NCI-H1092 (cell line): ENCODE measurements at regions not wholly inside any gene's neighbourhood (a gene's known extent, or its start where the extent isn't known, plus 50 kb on each side); places are given as distances from the start of the nearest gene placed in this dataset.
A peak's percentile ranks its signal among the peaks of the same experiment; 100 is the strongest.
"Not testable (repeated sequence)": the region's sequence is repeated elsewhere in the genome, so short reads cannot be mapped to it uniquely, and the experiment has no call there.

Experiments
- DNase-seq: peaks from one replicate; lab custom pipeline; 2025; lab: John Stamatoyannopoulos, UW

DNA sequence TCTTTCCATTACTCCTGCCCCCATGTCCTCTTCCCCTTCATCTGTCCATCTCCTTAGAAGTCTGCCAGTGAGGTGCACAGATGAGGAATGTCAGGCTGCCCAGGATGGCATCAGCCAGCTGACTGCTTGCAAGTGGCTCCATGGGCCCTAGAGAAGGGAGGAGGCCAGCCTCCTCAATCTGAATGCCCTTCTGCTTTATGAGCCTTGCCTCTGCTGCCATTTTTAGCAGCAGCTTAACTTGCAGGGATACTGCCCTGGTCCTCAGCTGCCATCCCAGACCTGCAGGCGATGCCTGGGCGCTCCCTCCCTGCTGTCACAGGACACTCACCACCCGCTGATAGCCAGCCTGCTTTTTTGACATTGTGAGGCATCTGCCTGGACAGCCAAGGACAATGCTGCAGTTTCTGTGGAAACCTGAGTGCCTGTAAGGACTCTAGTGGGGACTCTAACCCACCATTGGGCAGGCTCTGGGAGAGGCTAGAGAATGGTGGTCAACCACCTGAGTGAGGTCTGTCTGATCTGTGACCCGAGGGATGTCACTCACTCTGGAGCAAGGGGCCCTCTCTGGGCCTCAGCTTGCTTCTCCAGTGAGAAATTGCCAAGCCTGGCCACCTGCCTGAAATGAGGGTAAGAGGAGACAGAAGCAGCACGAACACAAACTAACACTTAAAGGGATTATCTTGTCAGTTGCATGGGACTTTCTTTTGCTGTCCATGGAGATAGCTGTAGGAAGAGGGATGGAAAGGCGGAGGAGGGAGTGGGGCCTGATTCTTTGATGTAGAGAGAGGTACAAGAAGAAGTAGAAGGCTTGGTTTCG lies 185.0 kb downstream of the MIS18A start:
- DNase-seq, result no peak

DNA sequence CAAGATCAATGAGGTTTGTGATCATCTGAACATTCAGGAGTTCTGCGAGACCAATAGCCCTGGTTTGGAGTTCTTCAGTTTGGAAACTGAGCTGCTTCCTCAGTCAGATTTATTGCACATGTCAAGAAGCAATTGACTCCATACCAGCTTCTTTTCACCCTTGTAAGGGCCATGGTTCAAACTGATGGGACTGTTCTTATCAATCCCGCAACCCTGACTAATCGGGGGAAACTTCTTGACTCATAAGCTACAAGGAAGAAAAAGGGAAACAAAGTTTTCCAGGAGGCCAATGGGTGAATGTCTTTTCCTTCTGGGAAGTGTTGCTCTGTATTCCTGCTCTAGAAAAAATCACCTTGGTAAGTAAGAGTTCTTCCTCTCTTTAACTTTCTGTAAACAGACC lies 187.9 kb downstream of the MIS18A start:
- DNase-seq, result no peak

DNA sequence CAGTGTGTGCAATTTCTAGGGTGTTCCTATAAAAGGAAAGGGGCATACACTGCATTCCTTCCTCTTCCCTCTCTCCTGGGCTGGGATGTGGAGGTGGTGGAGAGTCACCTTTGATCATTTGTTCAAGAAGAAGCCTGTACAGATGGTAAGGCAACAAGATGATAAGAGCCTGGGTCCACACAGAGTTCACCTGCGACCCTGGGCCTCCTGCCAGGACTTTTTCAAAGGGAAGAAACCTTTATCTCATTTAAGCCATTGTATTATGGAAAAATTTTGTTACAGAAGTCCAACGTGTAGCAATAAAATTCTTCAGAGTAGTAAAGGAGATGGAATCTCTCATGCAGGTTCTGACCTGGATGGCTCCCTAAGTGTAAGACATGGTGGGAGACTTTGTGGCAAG lies 189.1 kb downstream of the MIS18A start:
- no peak for DNase-seq

DNA sequence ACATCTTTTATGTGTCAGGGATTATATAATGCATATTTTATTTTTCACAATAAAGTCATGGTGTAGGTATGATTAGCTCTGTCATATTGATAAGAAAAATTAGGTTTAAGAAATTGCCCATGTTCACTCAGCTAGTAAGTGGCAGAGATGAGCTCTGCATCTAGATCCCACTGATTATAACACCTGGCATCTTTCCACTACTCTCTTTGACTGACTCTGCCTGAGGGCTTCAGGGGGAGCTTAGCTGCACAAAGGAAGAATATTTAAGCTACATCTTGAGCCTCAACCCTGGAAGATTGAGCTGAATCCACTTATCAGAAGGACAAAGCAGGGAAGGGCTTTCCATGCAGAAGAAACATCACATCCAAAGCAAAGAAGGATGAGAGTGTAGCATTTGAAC lies 190.4 kb downstream of the MIS18A start:
- no peak for DNase-seq

DNA sequence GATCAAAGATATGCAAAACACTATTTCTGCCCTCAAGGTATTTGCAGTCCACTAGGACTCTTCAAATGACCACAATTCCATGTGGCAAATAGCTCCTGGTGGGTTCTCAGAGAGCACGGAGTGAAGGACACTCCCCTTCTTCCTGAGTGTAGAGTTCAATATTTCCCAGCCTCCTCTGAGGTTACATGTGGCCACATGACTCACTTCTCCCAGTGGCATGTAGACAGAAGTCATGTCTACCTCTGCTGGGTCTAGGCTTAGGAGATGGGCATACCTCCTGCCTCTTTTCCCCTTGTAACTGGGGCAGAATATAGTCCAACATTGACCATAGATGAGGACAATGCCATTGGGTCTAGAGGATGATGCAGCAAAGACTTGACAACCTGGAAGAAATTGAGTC lies 191.4 kb downstream of the MIS18A start:
- DNase-seq, result no peak

DNA sequence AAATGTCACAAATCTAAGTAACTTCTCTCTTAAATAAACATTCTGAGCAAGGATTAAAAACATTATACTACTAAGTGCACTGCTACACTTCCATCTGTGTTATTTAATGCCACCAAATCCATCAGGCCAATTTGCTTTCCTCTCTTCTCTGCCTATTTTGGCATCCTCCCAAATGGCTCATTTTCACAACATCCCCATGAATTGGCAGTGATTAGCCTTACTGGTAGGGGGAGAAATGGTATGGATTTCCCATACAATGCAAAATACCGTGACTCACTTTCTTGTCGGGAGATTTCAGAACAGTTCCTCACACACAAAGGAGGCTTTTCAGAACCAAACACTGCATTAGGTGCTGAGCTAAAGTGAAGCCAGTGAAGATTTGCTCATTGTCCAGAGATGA lies 195.7 kb downstream of the MIS18A start:
- peak; percentile 87 for DNase-seq

DNA sequence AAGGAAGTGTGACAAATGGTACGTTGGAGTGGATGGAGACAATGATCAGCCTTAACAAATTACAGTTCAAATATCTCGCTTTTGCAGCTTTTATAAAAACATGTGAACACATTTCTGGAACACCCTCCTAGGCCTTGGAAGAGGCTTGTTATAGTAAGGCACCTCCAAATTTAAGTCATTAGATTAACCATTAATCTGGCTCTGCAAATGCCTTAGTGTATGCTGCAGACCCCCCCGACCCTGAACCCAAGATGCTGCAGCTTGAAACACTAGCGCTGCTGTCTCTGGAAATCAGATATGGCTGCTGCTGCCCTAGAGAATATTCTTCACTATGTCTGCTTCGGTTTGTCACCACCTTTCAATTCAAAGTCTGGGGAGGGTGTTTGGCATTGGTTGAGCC lies 196.4 kb downstream of the MIS18A start:
- no peak for DNase-seq

DNA sequence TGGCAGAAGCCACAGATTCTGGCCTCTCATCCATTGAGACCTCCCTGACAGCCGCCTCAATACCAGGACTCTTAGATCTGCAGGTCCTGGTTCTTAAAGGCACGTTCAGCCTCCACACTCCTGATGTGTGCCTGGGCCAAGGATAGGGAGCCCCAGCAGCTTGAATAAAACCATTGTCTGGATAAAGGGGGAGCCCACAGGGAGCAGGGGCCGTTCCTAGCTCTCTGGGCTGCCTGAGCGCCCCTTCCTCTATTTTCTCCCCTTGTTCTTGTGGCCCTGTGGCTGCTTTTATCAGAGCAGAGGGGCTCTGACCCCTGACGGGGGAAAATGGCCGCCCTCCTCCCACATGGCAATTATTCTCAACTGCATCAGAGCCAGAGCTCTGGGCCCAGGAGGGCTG lies 200.8 kb downstream of the HUNK start:
- DNase-seq, result no peak

DNA sequence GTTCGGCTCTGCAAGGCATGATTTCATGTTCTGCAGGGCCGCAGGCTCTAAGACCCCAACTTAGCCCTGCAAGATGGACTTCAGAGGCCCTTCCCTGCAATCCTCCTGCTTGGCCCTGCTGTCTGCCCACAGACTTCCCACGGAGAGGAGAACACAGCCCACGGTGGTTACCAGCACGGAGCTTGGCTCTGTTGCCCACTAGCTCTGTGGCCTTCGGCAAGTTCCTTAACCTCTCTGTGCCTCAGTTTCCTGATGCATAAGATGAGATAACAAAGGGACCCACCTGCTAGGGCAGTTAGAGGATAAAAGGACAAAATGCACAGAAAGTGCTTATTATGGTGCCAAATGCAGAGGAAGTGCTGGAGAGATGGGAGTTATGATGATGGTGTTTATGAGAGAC lies 200.4 kb downstream of the HUNK start:
- no peak for DNase-seq

DNA sequence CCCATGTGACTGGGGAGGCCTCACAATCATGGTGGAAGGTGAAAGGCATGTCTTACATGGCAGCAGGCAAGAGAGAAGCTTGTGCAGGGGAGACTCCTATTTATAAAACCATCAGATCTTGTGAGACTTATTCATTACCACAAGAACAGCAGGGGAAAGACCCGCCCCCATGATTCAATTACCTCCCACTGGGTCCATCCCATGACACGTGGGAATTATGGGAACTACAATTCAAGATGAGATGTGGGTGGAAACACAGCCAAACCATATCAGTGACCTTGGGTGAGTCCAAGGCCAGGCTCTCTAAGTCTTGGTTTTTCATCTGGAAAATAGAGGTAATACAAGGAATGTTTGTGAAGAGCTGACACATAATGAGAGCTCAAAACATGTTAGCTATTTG lies 198.8 kb downstream of the HUNK start:
- DNase-seq, result not testable (repeated sequence)

DNA sequence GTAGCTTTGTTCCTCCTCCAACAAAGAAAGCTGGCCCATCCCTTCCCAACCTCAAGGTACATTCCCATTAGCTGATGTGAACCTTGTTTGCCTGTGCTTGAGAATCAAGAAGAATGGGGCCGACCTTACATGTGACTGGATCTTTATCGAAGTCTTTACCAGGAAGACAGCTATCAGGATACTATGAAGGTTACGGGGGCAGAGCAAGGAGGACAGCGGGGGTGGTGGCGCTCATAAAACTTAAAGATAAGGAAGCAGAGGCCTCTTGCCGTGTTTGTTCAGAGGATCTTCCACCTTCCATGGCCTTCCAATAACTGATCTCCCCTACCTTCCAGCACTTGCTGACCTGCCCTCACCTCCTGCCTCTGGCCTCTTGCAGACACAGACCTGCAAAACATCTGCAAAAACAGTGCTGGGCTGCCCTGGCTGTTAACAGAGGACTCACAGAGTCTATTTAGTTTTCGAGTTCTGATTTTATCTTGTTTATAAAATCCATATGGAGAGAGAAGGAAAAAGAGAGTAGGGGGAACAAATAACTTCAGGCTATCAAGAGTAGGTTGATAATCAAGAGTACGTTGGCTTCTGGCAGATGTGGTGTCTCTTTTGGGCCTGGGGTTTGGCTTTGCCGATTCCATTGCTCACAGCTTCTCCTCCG lies 198.0 kb downstream of the HUNK start:
- DNase-seq, result no peak

DNA sequence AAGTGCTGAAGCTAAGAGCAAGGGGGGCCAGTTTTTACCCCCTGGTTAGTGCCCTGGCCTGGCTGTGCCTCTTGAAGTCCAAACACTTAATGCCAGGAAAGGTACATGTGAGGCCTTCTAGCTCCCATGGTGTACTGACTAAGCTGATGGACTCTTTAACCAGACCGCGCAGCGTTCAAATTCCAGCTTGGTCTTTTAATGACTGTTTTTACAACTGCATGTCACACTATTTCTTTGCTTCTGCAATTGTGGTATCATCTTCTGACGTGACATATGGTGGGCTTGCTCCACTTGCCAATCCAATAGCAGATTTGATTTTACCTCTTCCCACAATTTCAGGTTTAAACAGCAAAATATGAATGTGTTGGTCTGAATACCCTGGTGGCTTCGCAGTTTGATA lies 197.3 kb downstream of the HUNK start:
- no peak for DNase-seq

DNA sequence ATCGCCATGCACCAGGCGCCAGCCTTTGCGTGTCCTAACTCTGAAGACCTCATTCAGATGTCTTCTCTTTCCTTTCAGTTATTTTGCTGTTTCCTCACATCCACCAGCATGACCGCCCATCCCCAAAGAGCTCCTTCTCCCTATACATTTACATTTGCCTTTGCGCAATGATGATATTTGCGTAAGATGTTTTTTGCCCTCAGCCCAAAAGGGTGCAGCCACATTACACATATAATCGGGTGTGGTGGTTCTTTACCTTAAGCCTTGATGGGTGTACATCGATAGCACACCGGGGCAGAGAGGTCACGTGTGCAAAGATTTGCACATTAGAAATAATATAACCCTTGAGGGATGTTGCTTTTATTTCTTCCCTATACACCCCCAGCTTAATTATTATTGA lies 192.8 kb downstream of the HUNK start:
- DNase-seq, result no peak

DNA sequence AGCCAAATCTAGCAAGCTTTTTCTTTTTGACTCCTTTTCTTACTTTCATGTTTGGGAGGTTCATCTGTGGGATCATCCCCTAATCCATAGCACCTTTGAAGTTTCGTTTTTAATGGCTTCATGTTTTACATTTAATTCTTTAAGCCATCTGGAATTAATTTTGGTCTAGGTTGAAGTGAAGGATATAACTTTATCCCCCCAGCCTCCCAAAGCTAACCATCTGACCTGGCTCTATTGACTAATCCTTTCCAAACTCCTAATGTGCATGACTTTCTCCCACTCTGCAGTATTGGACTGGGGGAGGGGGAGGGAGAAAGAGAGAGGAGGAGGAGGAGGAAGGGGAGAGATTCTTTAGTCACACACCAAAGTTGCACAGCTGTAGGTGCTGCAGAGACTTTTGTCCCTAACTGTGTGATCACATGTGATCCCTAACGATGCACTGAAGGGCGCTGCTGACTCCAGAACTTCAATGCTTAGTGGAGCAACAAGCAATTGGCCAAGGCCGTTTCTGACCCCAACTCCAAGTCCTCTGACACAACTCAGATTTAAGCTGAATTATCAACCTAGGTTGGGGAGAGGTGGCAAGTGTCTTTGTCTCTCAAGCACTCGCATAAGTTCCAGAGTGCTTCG lies 191.6 kb downstream of the HUNK start:
- no peak for DNase-seq

DNA sequence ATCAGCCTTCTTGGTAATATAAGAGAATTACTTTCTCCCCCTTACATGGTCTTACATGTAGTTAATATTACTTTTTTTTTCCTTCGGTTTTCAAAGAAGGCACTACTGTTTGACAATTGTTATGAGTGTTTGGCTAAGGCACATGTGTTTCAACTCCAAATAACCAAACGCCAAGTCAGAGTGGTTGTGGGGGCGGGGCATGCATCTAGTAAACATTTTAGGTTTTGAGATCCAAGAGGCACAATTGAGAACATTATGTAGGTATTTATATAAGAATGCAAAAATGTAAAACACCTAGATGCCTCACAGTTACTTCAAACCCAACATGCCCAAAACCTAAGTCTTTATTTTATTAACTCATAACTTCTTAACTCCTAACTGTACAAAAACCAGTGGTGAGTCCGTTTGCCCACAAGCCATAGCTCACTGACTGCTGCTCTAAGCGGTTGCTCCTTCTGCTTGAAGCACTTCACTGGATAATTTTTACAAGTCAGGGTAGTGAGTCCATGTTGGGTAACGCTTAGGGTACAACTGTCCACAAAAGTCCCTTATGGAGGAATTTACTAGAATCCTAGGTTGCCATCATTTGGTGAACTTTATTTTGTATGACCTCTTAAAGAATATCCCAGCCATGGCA lies 189.9 kb downstream of the HUNK start:
- DNase-seq, result no peak

DNA sequence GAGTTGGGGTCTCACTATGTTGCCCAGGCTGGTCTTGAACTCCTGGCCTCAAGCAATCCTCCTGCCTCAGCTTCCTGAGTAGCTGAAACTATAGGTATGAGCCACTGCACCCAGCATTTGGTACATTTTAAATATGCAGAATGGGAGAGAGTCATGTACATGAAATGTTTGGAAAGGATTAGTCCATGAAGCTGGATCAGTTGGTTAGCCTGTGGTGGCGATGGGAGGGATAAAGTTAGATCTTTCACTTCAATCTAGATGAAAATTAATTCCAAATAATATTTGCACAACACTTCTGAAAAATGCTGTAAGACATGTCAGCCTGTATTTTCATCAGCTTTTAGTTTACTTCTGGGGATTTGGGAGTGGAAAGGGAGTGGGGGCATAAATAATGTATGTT lies 188.9 kb downstream of the HUNK start:
- no peak for DNase-seq

DNA sequence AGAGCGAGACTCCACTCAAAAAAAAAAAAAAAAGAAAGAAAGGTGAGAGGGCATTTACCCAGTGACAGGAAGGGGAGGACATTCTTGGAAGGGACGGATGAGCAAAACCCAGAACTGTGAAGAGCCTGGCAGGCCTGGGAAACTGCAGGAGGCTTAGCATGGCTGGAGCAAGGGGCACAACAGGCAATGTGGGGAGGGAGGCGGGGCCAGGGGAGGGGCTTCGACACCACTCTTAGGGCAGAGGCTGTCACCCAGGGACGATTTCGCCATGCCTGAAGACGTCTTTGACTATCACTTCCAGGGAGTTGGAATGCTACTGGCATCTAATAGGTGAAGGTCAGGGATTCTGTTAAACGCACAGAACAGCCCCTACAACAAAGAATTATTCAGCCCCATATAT lies 184.0 kb downstream of the HUNK start:
- DNase-seq, result no peak

DNA sequence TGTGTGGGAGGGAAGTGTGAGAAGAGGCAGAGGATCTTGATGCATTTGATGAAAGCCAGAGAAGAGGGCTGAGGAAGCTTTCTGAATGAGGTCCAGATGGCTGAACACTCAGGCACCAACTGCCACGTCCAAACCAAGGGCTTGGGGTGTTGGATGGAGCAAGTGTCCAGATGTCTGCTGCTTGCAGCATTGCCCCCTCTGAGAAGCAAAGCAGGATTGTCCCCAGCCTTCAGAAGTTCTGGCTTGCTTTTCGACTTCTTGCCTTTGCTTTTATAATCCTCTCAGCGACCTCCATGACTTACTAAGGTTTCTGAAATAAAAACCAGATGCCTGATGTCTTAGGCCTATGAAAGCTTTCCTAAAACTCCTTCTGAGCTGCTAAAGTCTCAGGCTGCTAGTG lies 182.5 kb downstream of the HUNK start:
- no peak for DNase-seq
